Smooth muscle cell (in vitro differentiated cells): ENCODE measurements at regions not wholly inside any gene's neighbourhood (a gene's known extent, or its start where the extent isn't known, plus 50 kb on each side); places are given as distances from the start of the nearest gene placed in this dataset.

ENCODE experiments used
- DNase-seq: peaks from one replicate; lab custom pipeline; 2025; ENCODE audit not compliant: unreplicated experiment; lab: John Stamatoyannopoulos, UW
- H2AFZ ChIP-seq: fragments of 200-600 bp; sonication (generic); 2 replicates; pipeline ENCODE4 v1.6.0; 2016; ENCODE audit warnings: antibody characterized with exemption, low read depth, mild to moderate bottlenecking
- H3F3A ChIP-seq: fragments of 200-600 bp; sonication (generic); 2 replicates; pipeline ENCODE4 v1.6.0; 2017; ENCODE audit warnings: antibody characterized with exemption, low read depth
- H3K27ac ChIP-seq: fragments of 200-600 bp; sonication (generic); 2 replicates; pipeline ENCODE4 v1.5.1; 2016; ENCODE audit warnings: low read depth, mild to moderate bottlenecking
- H3K27me3 ChIP-seq: fragments of 200-600 bp; sonication (generic); 2 replicates; pipeline ENCODE4 v1.6.1; 2016; ENCODE audit warnings: low read depth, mild to moderate bottlenecking
- H3K36me3 ChIP-seq: fragments of 200-600 bp; sonication (generic); 2 replicates; pipeline ENCODE4 v1.5.1; 2016; ENCODE audit warnings: low read depth
- H3K4me1 ChIP-seq: fragments of 200-600 bp; sonication (generic); 2 replicates; pipeline ENCODE4 v1.5.1; 2016; ENCODE audit warnings: low read depth
- H3K4me2 ChIP-seq: fragments of 200-600 bp; sonication (generic); 2 replicates; pipeline ENCODE4 v1.6.0; 2016; ENCODE audit warnings: mild to moderate bottlenecking
- H3K4me3 ChIP-seq: fragments of 200-600 bp; sonication (generic); 2 replicates; pipeline ENCODE4 v1.5.1; 2016; ENCODE audit warnings: mild to moderate bottlenecking
- H3K79me2 ChIP-seq: fragments of 200-600 bp; sonication (generic); 2 replicates; pipeline ENCODE4 v1.6.0; 2016; ENCODE audit warnings: low read depth, mild to moderate bottlenecking
- H3K9ac ChIP-seq: fragments of 200-600 bp; sonication (generic); 2 replicates; pipeline ENCODE4 v1.6.0; 2016; ENCODE audit warnings: low read depth
- H3K9me3 ChIP-seq: fragments of 200-600 bp; sonication (generic); replicated peaks from 2 replicates; pipeline ENCODE4 v1.5.1; 2016; ENCODE audit warnings: low read depth
- H4K20me1 ChIP-seq: fragments of 200-600 bp; sonication (generic); 2 replicates; pipeline ENCODE4 v1.6.0; 2016; ENCODE audit warnings: low read depth
- CTCF ChIP-seq: fragments of 200-600 bp; sonication (generic); IDR thresholded peaks from 2 replicates; pipeline ENCODE4 v1.5.1; 2017; ENCODE audit warnings: borderline replicate concordance, mild to moderate bottlenecking, antibody characterized with exemption; ENCODE audit not compliant: insufficient read depth, poor library complexity, severe bottlenecking
- WGBS: methylation state at CpG from one replicate; pipeline ENCODE4 v1.1.7; 2016; ENCODE audit warnings: low lambda C conversion rate; 5-methylcytosine and 5-hydroxymethylcytosine counted together

DNA sequence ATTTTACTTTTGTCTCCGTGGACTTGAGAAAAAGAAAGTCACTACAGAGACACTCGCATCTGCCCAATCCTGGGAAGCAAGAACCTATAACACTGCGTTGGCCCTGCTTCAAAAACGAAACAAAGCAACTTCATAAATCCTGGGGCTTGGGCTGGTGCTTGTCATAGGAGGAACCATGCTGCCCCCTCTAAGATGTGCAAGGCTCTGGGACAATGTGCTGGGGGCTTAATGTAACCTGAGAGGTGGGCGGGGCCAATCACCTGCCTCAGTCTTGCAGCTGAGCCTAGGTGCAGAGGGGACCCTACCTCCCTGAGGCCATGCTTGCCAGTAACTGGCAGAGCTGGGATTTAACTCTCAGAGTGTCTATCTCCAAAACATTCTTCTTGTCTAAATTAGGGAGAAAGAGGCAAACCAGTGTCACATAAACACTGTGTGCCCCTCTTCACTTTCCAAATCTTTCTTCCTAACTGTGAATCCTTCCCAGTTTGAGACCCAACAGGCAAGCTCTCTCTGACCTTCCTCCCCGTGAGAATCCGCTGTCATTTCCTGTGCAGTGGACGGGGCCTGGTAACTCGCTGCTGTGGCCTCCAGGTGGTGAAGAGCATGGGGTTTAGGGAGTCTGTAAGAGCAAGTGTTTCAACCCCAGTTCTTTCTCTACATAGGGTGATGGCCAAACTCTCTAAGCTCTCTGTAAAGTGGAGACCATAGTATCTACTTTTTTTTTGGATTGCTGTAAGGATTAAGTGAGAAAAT lies 115.1 kb downstream of the ACKR3 start:
- no peaks in the 10 kb centered on the region for H3K27me3 ChIP-seq
- H3F3A ChIP-seq = no peaks in the 10 kb centered on the region
- no peaks in the 10 kb centered on the region for H3K9me3 ChIP-seq
- no peak overlapping the region for H3K27ac ChIP-seq
- H3K4me1 ChIP-seq = peaks cover 15% of the 10 kb centered on the region
- no peak overlapping the region for H3K4me2 ChIP-seq
- no peak for TF ChIP-seq CTCF
- H3K36me3 ChIP-seq = no peaks in the 10 kb centered on the region
- WGBS = 82% methylated on average over 9 of the region's 9 CpGs
- no peak overlapping the region for H2AFZ ChIP-seq
- no peak for DNase-seq
- H4K20me1 ChIP-seq = no peaks in the 10 kb centered on the region
- H3K9ac ChIP-seq = no peak overlapping the region
- no peaks in the 10 kb centered on the region for H3K79me2 ChIP-seq
- no peak overlapping the region for H3K4me3 ChIP-seq

GRCh38 chr2:236685361-236685760 lies 115.7 kb downstream of the ACKR3 start:
- Histone ChIP-seq H3K27me3 (no peaks in the 10 kb centered on the region), H3F3A (no peaks in the 10 kb centered on the region), H3K36me3 (no peaks in the 10 kb centered on the region), H2AFZ (no peak overlapping the region), H3K4me2 (no peak overlapping the region), H3K4me3 (no peak overlapping the region), H3K9me3 (no peaks in the 10 kb centered on the region), H4K20me1 (no peaks in the 10 kb centered on the region), H3K9ac (no peak overlapping the region), H3K79me2 (no peaks in the 10 kb centered on the region), H3K27ac (no peak overlapping the region), H3K4me1 (peaks cover 14% of the 10 kb centered on the region)
- WGBS = 92% methylated on average over 1 of the region's 1 CpG
- TF ChIP-seq CTCF = no peak
- no peak for DNase-seq

GRCh38 chr2:236685979-236686520 lies 116.4 kb downstream of the ACKR3 start:
- H3K36me3 ChIP-seq = no peaks in the 10 kb centered on the region
- no peak for TF ChIP-seq CTCF
- no peak overlapping the region for H2AFZ ChIP-seq
- no peak overlapping the region for H3K9ac ChIP-seq
- no peaks in the 10 kb centered on the region for H4K20me1 ChIP-seq
- no peak overlapping the region for H3K4me3 ChIP-seq
- H3K4me2 ChIP-seq = no peak overlapping the region
- WGBS = 86% methylated on average over 11 of the region's 11 CpGs
- H3K79me2 ChIP-seq = no peaks in the 10 kb centered on the region
- no peaks in the 10 kb centered on the region for H3K27me3 ChIP-seq
- H3K27ac ChIP-seq = no peak overlapping the region
- no peaks in the 10 kb centered on the region for H3F3A ChIP-seq
- H3K9me3 ChIP-seq = no peaks in the 10 kb centered on the region
- H3K4me1 ChIP-seq = peaks cover 14% of the 10 kb centered on the region
- no peak for DNase-seq

GRCh38 chr2:236686561-236686960 lies 116.9 kb downstream of the ACKR3 start:
- H4K20me1 ChIP-seq = no peaks in the 10 kb centered on the region
- no peak overlapping the region for H3K4me2 ChIP-seq
- H3K9me3 ChIP-seq = no peaks in the 10 kb centered on the region
- no peak for DNase-seq
- no peak for TF ChIP-seq CTCF
- H3K27me3 ChIP-seq = no peaks in the 10 kb centered on the region
- 71% methylated on average over 2 of the region's 2 CpGs for WGBS
- no peaks in the 10 kb centered on the region for H3K79me2 ChIP-seq
- peaks cover 14% of the 10 kb centered on the region for H3K4me1 ChIP-seq
- H3K36me3 ChIP-seq = no peaks in the 10 kb centered on the region
- no peak overlapping the region for H3K9ac ChIP-seq
- no peak overlapping the region for H2AFZ ChIP-seq
- no peak overlapping the region for H3K27ac ChIP-seq
- no peaks in the 10 kb centered on the region for H3F3A ChIP-seq
- no peak overlapping the region for H3K4me3 ChIP-seq
